H9 (cell line): ENCODE measurements at regions not wholly inside any gene's neighbourhood (a gene's known extent, or its start where the extent isn't known, plus 50 kb on each side); places are given as distances from the start of the nearest gene placed in this dataset.

ENCODE experiments used
- DNase-seq: peaks from one replicate; pipeline ENCODE4 v3.0.0-alpha.2; 2017
- H2AFZ ChIP-seq: one replicate; pipeline ENCODE4 v1.6.1; 2013; ENCODE audit warnings: mild to moderate bottlenecking, low read length, control low read depth, moderate library complexity
- H2AK5ac ChIP-seq: 2 replicates; pipeline ENCODE4 v1.6.1; 2013; ENCODE audit warnings: low read length, control low read depth, mixed read lengths; ENCODE audit not compliant: insufficient read length
- H2BK120ac ChIP-seq: one replicate; pipeline ENCODE4 v1.6.1; 2013; ENCODE audit warnings: low read depth, mild to moderate bottlenecking, low read length, control low read depth, inconsistent platforms; ENCODE audit not compliant: poor library complexity, severe bottlenecking
- H2BK12ac ChIP-seq: 2 replicates; pipeline ENCODE4 v1.6.1; 2013; ENCODE audit warnings: low read length, control low read depth, mixed read lengths, low read depth; ENCODE audit not compliant: insufficient read length
- H2BK15ac ChIP-seq: 2 replicates; pipeline ENCODE4 v1.6.1; 2013; ENCODE audit warnings: low read depth, low read length, control low read depth
- H2BK20ac ChIP-seq: one replicate; pipeline ENCODE4 v1.6.1; 2013; ENCODE audit warnings: low read depth, mild to moderate bottlenecking, low read length, control low read depth, inconsistent platforms; ENCODE audit not compliant: poor library complexity, severe bottlenecking
- H2BK5ac ChIP-seq: 2 replicates; pipeline ENCODE4 v1.6.1; 2013; ENCODE audit warnings: low read length, control low read depth, mixed read lengths; ENCODE audit not compliant: insufficient read length
- H3K14ac ChIP-seq: 2 replicates; pipeline ENCODE4 v1.6.1; 2013; ENCODE audit warnings: low read length, control low read depth; ENCODE audit not compliant: insufficient read depth
- H3K18ac ChIP-seq: 2 replicates; pipeline ENCODE4 v1.6.1; 2013; ENCODE audit warnings: low read depth, mild to moderate bottlenecking, mixed read lengths, low read length, control low read depth; ENCODE audit not compliant: insufficient read length
- H3K23ac ChIP-seq: 2 replicates; pipeline ENCODE4 v1.6.1; 2013; ENCODE audit warnings: low read length, control low read depth, mixed read lengths, low read depth; ENCODE audit not compliant: insufficient read length
- H3K23me2 ChIP-seq: 2 replicates; pipeline ENCODE4 v1.6.1; 2013; ENCODE audit warnings: low read depth, mild to moderate bottlenecking, mixed read lengths, low read length, control low read depth; ENCODE audit not compliant: insufficient read length, poor library complexity, severe bottlenecking
- H3K27ac ChIP-seq: 2 replicates; pipeline ENCODE4 v1.5.1; 2013; ENCODE audit warnings: low read length, control low read depth, mixed read lengths, low read depth; ENCODE audit not compliant: insufficient read length
- H3K27me3 ChIP-seq: 2 replicates; pipeline ENCODE4 v1.6.1; 2013; ENCODE audit warnings: low read length, control low read depth, inconsistent platforms; ENCODE audit not compliant: insufficient read depth
- H3K4ac ChIP-seq: 2 replicates; pipeline ENCODE4 v1.6.1; 2013; ENCODE audit warnings: low read depth, mild to moderate bottlenecking, control low read depth, inconsistent platforms, low read length, moderate library complexity
- H3K4me1 ChIP-seq: 2 replicates; pipeline ENCODE4 v1.6.1; 2013; ENCODE audit warnings: low read length, control low read depth, inconsistent platforms; ENCODE audit not compliant: insufficient read depth
- H3K4me2 ChIP-seq: 2 replicates; pipeline ENCODE4 v1.6.1; 2013; ENCODE audit warnings: low read length, control low read depth, mixed read lengths; ENCODE audit not compliant: insufficient read length, insufficient read depth
- H3K56ac ChIP-seq: 2 replicates; pipeline ENCODE4 v1.6.1; 2013; ENCODE audit warnings: low read depth, mild to moderate bottlenecking, mixed read lengths, low read length, control low read depth; ENCODE audit not compliant: insufficient read length
- H3K79me1 ChIP-seq: 2 replicates; pipeline ENCODE4 v1.6.1; 2013; ENCODE audit warnings: low read depth, mild to moderate bottlenecking, moderate library complexity, low read length, control low read depth, inconsistent platforms; ENCODE audit not compliant: insufficient read depth, poor library complexity, severe bottlenecking
- H3K79me2 ChIP-seq: 2 replicates; pipeline ENCODE4 v1.6.1; 2013; ENCODE audit warnings: low read length, control low read depth, inconsistent platforms; ENCODE audit not compliant: insufficient read depth
- H3K9ac ChIP-seq: 2 replicates; pipeline ENCODE4 v1.6.1; 2013; ENCODE audit warnings: low read length, control low read depth, mixed read lengths; ENCODE audit not compliant: insufficient read length; ENCODE audit errors: extremely low read depth
- H3K9me3 ChIP-seq: one replicate; pipeline ENCODE4 v1.6.1; 2013; ENCODE audit warnings: low read depth, low read length, inconsistent platforms; ENCODE audit not compliant: control insufficient read depth
- H3T11ph ChIP-seq: one replicate; pipeline ENCODE4 v1.6.1; 2013; ENCODE audit warnings: mild to moderate bottlenecking, low read length, control low read depth, inconsistent platforms
- H4K20me1 ChIP-seq: one replicate; pipeline ENCODE4 v1.6.1; 2013; ENCODE audit not compliant: control insufficient read depth, insufficient read length, insufficient read depth
- H4K5ac ChIP-seq: 2 replicates; pipeline ENCODE4 v1.6.1; 2013; ENCODE audit warnings: low read depth, mild to moderate bottlenecking, mixed read lengths, low read length, control low read depth; ENCODE audit not compliant: insufficient read length
- H4K8ac ChIP-seq: replicated peaks from 2 replicates; pipeline ENCODE4 v1.6.1; 2013; ENCODE audit warnings: low read length, control low read depth, mixed read lengths, low read depth; ENCODE audit not compliant: insufficient read length
- H4K91ac ChIP-seq: 2 replicates; pipeline ENCODE4 v1.6.1; 2013; ENCODE audit warnings: low read depth, mild to moderate bottlenecking, moderate library complexity, mixed read lengths, low read length, control low read depth; ENCODE audit not compliant: insufficient read length
- H3K27ac Mint-ChIP-seq, 3 experiments: 2 replicates in 2 of 3; 3 replicates in 1 of 3; pipeline ENCODE4 v1.8.0; 2020 to 2021; ENCODE audit warnings: mixed read lengths in 3 of 3, mild to moderate bottlenecking in 1 of 3, moderate library complexity in 1 of 3
- H3K27me3 Mint-ChIP-seq: 2 replicates; pipeline ENCODE4 v1.8.0; 2021; ENCODE audit warnings: low read depth, mild to moderate bottlenecking, moderate library complexity, mixed read lengths
- H3K36me3 Mint-ChIP-seq, 3 experiments: 2 replicates in 2 of 3; 3 replicates in 1 of 3; pipeline ENCODE4 v1.8.0; 2020 to 2021; ENCODE audit warnings: low read depth in 3 of 3, mixed read lengths in 3 of 3; ENCODE audit not compliant: insufficient read depth in 1 of 3
- H3K4me1 Mint-ChIP-seq, 2 experiments: 2 replicates each; pipeline ENCODE4 v1.8.0; 2020; ENCODE audit warnings: mixed read lengths in 2 of 2
- H3K4me3 Mint-ChIP-seq, 2 experiments: 2 replicates in 1 of 2; 3 replicates in 1 of 2; pipeline ENCODE4 v1.8.0; 2020 to 2021; ENCODE audit warnings: mild to moderate bottlenecking in 2 of 2, mixed read lengths in 2 of 2, moderate library complexity in 1 of 2
- H3K9me3 Mint-ChIP-seq, 2 experiments: 2 replicates in 1 of 2; 3 replicates in 1 of 2; pipeline ENCODE4 v1.8.0; 2020; ENCODE audit warnings: mild to moderate bottlenecking in 2 of 2, mixed read lengths in 2 of 2, moderate library complexity in 1 of 2
- CTCF ChIP-seq: fragments of 200-600 bp; sonication (generic); conservative IDR thresholded peaks from 3 replicates; pipeline ENCODE4 v1.8.0; 2021; ENCODE audit warnings: antibody characterized with exemption, mild to moderate bottlenecking
- WGBS: extraction: QIAGEN DNeasy Blood & Tissue Kit; methylation state at CpG from one replicate; pipeline ENCODE4 v1.1.7; 2013; ENCODE audit warnings: missing lambda C conversion rate, low lambda C conversion rate, mixed read lengths; ENCODE audit not compliant: insufficient read length; ENCODE audit errors: extremely low coverage; 5-methylcytosine and 5-hydroxymethylcytosine counted together

- Histone ChIP-seq H3K56ac (no peak overlapping the region), H3K4me1 (no peaks in the 10 kb centered on the region), H3K79me1 (no peaks in the 10 kb centered on the region), H3K23ac (no peak overlapping the region), H2BK5ac (no peak overlapping the region), H3K4me2 (no peak overlapping the region), H2AK5ac (no peak overlapping the region), H3K27ac (no peak overlapping the region), H4K91ac (no peak overlapping the region), H3K9ac (no peak overlapping the region), H2BK120ac (no peak overlapping the region), H3K18ac (no peak overlapping the region), H3K79me2 (no peaks in the 10 kb centered on the region), H4K5ac (no peak overlapping the region), H3K27me3 (no peaks in the 10 kb centered on the region), H4K8ac (no peak overlapping the region), H4K20me1 (no peaks in the 10 kb centered on the region), H3K9me3 (no peaks in the 10 kb centered on the region), H3K23me2 (no peaks in the 10 kb centered on the region), H3K14ac (no peak overlapping the region), H3T11ph (no peak overlapping the region), H2BK20ac (no peak overlapping the region), H2BK12ac (no peak overlapping the region), H2BK15ac (no peak overlapping the region), H3K4ac (no peak overlapping the region), H2AFZ (no peak overlapping the region)
- no peak for TF ChIP-seq CTCF
- Mint-ChIP-seq H3K27ac (no peak overlapping the region), H3K4me3 (no peak overlapping the region), H3K4me1 (no peaks in the 10 kb centered on the region), H3K27me3 (no peaks in the 10 kb centered on the region), H3K36me3 (peaks cover 2 to 9% (median 2%) of the 10 kb centered on the region in 3 experiments; a peak in 6 of 7 replicates), H3K9me3 (peaks cover 8 to 9% of the 10 kb centered on the region in 2 experiments)
- no CpG with 5 or more reads among the region's 2 CpGs for WGBS
- DNase-seq = no peak
Observed at GRCh38 chr4:74615411-74615810, 170.5 kb downstream of the AREG start.
